PC-9 (cell line): ENCODE measurements at regions not wholly inside any gene's neighbourhood (a gene's known extent, or its start where the extent isn't known, plus 50 kb on each side); places are given as distances from the start of the nearest gene placed in this dataset.

Experiments
- BruUV-seq: library from RNA; stranded (reverse); fragments of 400-500 nt; replicated peaks from 2 replicates; lab custom pipeline; 2021; lab: Mats Ljungman, UMichigan
- CTCF ChIA-PET: fragments of 300-600 bp; sonication (Branson Sonifier 250); formaldehyde crosslinking; loops from one replicate; lab custom pipeline; 2022; ENCODE audit warnings: antibody characterized with exemption; lab: Charles Lee
- POLR2A ChIA-PET: fragments of 300-600 bp; sonication (Branson Sonifier 250); formaldehyde crosslinking; loops from one replicate; lab custom pipeline; 2022; ENCODE audit warnings: antibody characterized with exemption; ENCODE audit not compliant: unreplicated experiment; lab: Charles Lee
- DNase-seq, 2 experiments: peaks; one replicate each; pipeline versions ENCODE4 v3.0.0 to v3.0.0-alpha.2; 2015 to 2022; ENCODE audit warnings: mixed read lengths in 1 of 2
- H2AFZ ChIP-seq: fragments of 200-600 bp; sonication (generic); 2 replicates; pipeline ENCODE4 v1.8.1; 2017; ENCODE audit warnings: antibody characterized with exemption
- H3F3A ChIP-seq: fragments of 200-600 bp; sonication (generic); 2 replicates; pipeline ENCODE4 v1.8.1; 2017; ENCODE audit warnings: antibody characterized with exemption, mild to moderate bottlenecking, low read depth; ENCODE audit not compliant: insufficient read depth
- H3K27ac ChIP-seq: fragments of 200-600 bp; sonication (generic); 2 replicates; pipeline ENCODE4 v1.6.1; 2016; ENCODE audit warnings: mixed run types
- H3K27me3 ChIP-seq: fragments of 200-600 bp; sonication (generic); 2 replicates; pipeline ENCODE4 v1.6.1; 2016; ENCODE audit warnings: low read depth, mixed run types; ENCODE audit not compliant: insufficient read depth
- H3K36me3 ChIP-seq: fragments of 200-600 bp; sonication (generic); 2 replicates; pipeline ENCODE4 v1.6.1; 2016; ENCODE audit warnings: low read depth, mixed run types
- H3K4me1 ChIP-seq: fragments of 200-600 bp; sonication (generic); replicated peaks from 2 replicates; pipeline ENCODE4 v1.6.1; 2016; ENCODE audit warnings: mixed run types; ENCODE audit not compliant: insufficient read depth
- H3K4me2 ChIP-seq: fragments of 200-600 bp; sonication (generic); 2 replicates; pipeline ENCODE4 v1.6.1; 2017; ENCODE audit warnings: mixed run types
- H3K4me3 ChIP-seq: fragments of 200-600 bp; sonication (generic); 2 replicates; pipeline ENCODE4 v1.6.1; 2016; ENCODE audit warnings: mixed run types
- H3K79me2 ChIP-seq: fragments of 200-600 bp; sonication (generic); 2 replicates; pipeline ENCODE4 v1.6.1; 2017; ENCODE audit warnings: low read depth, mixed run types
- H3K9me2 ChIP-seq: fragments of 200-600 bp; sonication (generic); 2 replicates; pipeline ENCODE4 v1.8.1; 2017; ENCODE audit warnings: mild to moderate bottlenecking; ENCODE audit not compliant: insufficient read depth
- H3K9me3 ChIP-seq: fragments of 200-600 bp; sonication (generic); 2 replicates; pipeline ENCODE4 v1.8.1; 2016; ENCODE audit warnings: low read depth; ENCODE audit not compliant: insufficient read depth
- H4K20me1 ChIP-seq: fragments of 200-600 bp; sonication (generic); 2 replicates; pipeline ENCODE4 v1.8.1; 2017; ENCODE audit not compliant: insufficient read depth
- CTCF ChIP-seq: fragments of 200-600 bp; sonication (generic); conservative IDR thresholded peaks from 2 replicates; pipeline ENCODE4 v1.6.1; 2017; ENCODE audit warnings: mixed run types, antibody characterized with exemption, mild to moderate bottlenecking, moderate library complexity
- EZH2 ChIP-seq: fragments of 200-600 bp; sonication (generic); IDR thresholded peaks from 2 replicates; pipeline ENCODE4 v1.8.0; 2017; ENCODE audit warnings: antibody characterized with exemption, low read depth
- intact Hi-C: fragments of 100-400 bp; cut with micrococcal nuclease; formaldehyde crosslinking; loops from one replicate; pipeline ENCODE4 v1.10.0; 2022; ENCODE audit not compliant: unreplicated experiment

GRCh38 chr13:73404581-73404980, 345.8 kb downstream of the KLF5 start:
- no peak overlapping the region for H3K4me2 ChIP-seq
- no peaks in the 10 kb centered on the region for H3K9me2 ChIP-seq
- no peaks in the 10 kb centered on the region for H3K27me3 ChIP-seq
- POLR2A ChIA-PET = no interaction called here
- TF ChIP-seq EZH2 = no peak
- no peak for TF ChIP-seq CTCF
- intact Hi-C loops = no loop called here
- no peak overlapping the region for H3K27ac ChIP-seq
- no peaks in the 10 kb centered on the region for H3K36me3 ChIP-seq
- no peak overlapping the region for H3K4me3 ChIP-seq
- no peaks in the 10 kb centered on the region for H4K20me1 ChIP-seq
- DNase-seq = no peak
- peaks cover 18% of the 10 kb centered on the region for H3K4me1 ChIP-seq
- CTCF ChIA-PET = no interaction called here
- H3F3A ChIP-seq = peaks cover 6% of the 10 kb centered on the region
- peaks cover 4% of the 10 kb centered on the region; the same call in 1 of the 2 replicates for H3K9me3 ChIP-seq
- no TSS peak for BruUV-seq
- H2AFZ ChIP-seq = no peak overlapping the region
- no peaks in the 10 kb centered on the region for H3K79me2 ChIP-seq

GRCh38 chr13:73403355-73404120, 344.7 kb downstream of the KLF5 start:
- no peak overlapping the region for H3K4me2 ChIP-seq
- no peaks in the 10 kb centered on the region for H3K36me3 ChIP-seq
- intact Hi-C loops = no loop called here
- no peak overlapping the region for H3K4me3 ChIP-seq
- TF ChIP-seq CTCF (no peak), EZH2 (no peak)
- peak overlapping the region; percentile 21; the same call in 1 of the 2 replicates for H3K27ac ChIP-seq
- CTCF ChIA-PET = no interaction called here
- POLR2A ChIA-PET = no interaction called here
- H3K9me2 ChIP-seq = no peaks in the 10 kb centered on the region
- H3K79me2 ChIP-seq = no peaks in the 10 kb centered on the region
- H3K9me3 ChIP-seq = peaks cover 4% of the 10 kb centered on the region; the same call in 1 of the 2 replicates
- H3K4me1 ChIP-seq = peaks cover 28% of the 10 kb centered on the region
- H2AFZ ChIP-seq = no peak overlapping the region
- no peaks in the 10 kb centered on the region for H3K27me3 ChIP-seq
- DNase-seq = no peak
- peaks cover 16% of the 10 kb centered on the region for H3F3A ChIP-seq
- BruUV-seq = no TSS peak
- no peaks in the 10 kb centered on the region for H4K20me1 ChIP-seq

GRCh38 chr13:73401769-73402168, 343.0 kb downstream of the KLF5 start:
- Histone ChIP-seq H3K36me3 (no peaks in the 10 kb centered on the region), H3K4me3 (no peak overlapping the region), H2AFZ (no peak overlapping the region), H3F3A (peaks cover 17% of the 10 kb centered on the region), H4K20me1 (no peaks in the 10 kb centered on the region), H3K9me2 (no peaks in the 10 kb centered on the region), H3K4me2 (no peak overlapping the region), H3K27me3 (no peaks in the 10 kb centered on the region), H3K27ac (no peak overlapping the region), H3K4me1 (peaks cover 34% of the 10 kb centered on the region), H3K79me2 (no peaks in the 10 kb centered on the region), H3K9me3 (peaks cover 4% of the 10 kb centered on the region; the same call in 1 of the 2 replicates)
- no TSS peak for BruUV-seq
- ChIA-PET POLR2A (interaction anchor here (0.7 kb wide), 1 partner anchor 1720 kb away, joined by 12 read pairs; no protein-coding TSS in a partner anchor), CTCF (no interaction called here)
- TF ChIP-seq CTCF (no peak), EZH2 (no peak)
- no peak for DNase-seq
- intact Hi-C loops = no loop called here
